Keratinocyte (primary cell): ENCODE measurements at regions not wholly inside any gene's neighbourhood (a gene's known extent, or its start where the extent isn't known, plus 50 kb on each side); places are given as distances from the start of the nearest gene placed in this dataset.

Source experiments
- DNase-seq: peaks from one replicate; pipeline ENCODE4 v3.0.0-alpha.2; 2011; ENCODE audit warnings: low read depth, missing footprints, low spot score
- FAIRE-seq: peaks from 2 replicates; lab custom pipeline; 2011; peaks lifted over from hg19 to GRCh38; lab: Jason Lieb, UNC
- H2AFZ ChIP-seq: 2 replicates; pipeline ENCODE4 v1.6.0; 2012; ENCODE audit warnings: low read length, control low read depth, inconsistent platforms; ENCODE audit not compliant: control insufficient read depth
- H3K27ac ChIP-seq: 2 replicates; pipeline ENCODE4 v1.5.1; 2011; ENCODE audit warnings: low read length; ENCODE audit not compliant: control insufficient read depth, insufficient read depth
- H3K27me3 ChIP-seq: 3 replicates; pipeline ENCODE4 v1.6.0; 2011; ENCODE audit warnings: low read length; ENCODE audit not compliant: control insufficient read depth, insufficient read depth; ENCODE audit errors: extremely low read depth
- H3K36me3 ChIP-seq, 2 experiments: 2 replicates in 1 of 2; 3 replicates in 1 of 2; pipeline ENCODE4 v1.5.1; 2011; ENCODE audit warnings: low read length in 2 of 2, mild to moderate bottlenecking in 1 of 2; ENCODE audit not compliant: control insufficient read depth in 2 of 2, insufficient read depth in 2 of 2; ENCODE audit errors: extremely low read depth in 1 of 2
- H3K4me1 ChIP-seq: 3 replicates; pipeline ENCODE4 v1.5.1; 2011; ENCODE audit warnings: low read length; ENCODE audit not compliant: control insufficient read depth, insufficient read depth; ENCODE audit errors: extremely low read depth
- H3K4me2 ChIP-seq: 3 replicates; pipeline ENCODE4 v1.6.0; 2011; ENCODE audit warnings: low read depth, low read length; ENCODE audit not compliant: control insufficient read depth, insufficient read depth; ENCODE audit errors: extremely low read depth
- H3K4me3 ChIP-seq, 3 experiments: fragments of 200-600 bp in 1 of 3; sonication (generic) in 1 of 3; 2 replicates in 2 of 3; 3 replicates in 1 of 3; pipeline ENCODE4 v1.5.1; 2011 to 2016; ENCODE audit warnings: low read length in 3 of 3, mild to moderate bottlenecking in 3 of 3, control low read depth in 2 of 3, inconsistent platforms in 1 of 3, low read depth in 1 of 3, mixed read lengths in 1 of 3, mixed run types in 1 of 3, moderate library complexity in 1 of 3; ENCODE audit not compliant: control insufficient read depth in 2 of 3, insufficient read depth in 2 of 3; ENCODE audit errors: extremely low read depth in 1 of 3
- H3K79me2 ChIP-seq: 2 replicates; pipeline ENCODE4 v1.6.0; 2012; ENCODE audit warnings: low read length; ENCODE audit not compliant: control insufficient read depth, insufficient read depth
- H3K9ac ChIP-seq: 3 replicates; pipeline ENCODE4 v1.6.0; 2011; ENCODE audit warnings: low read length; ENCODE audit not compliant: control insufficient read depth, insufficient read depth; ENCODE audit errors: extremely low read depth
- H3K9me1 ChIP-seq: 3 replicates; pipeline ENCODE4 v1.6.0; 2011; ENCODE audit warnings: low read length; ENCODE audit not compliant: control insufficient read depth, insufficient read depth; ENCODE audit errors: extremely low read depth
- H3K9me3 ChIP-seq: 2 replicates; pipeline ENCODE4 v1.5.1; 2012; ENCODE audit warnings: low read depth, low read length; ENCODE audit not compliant: control insufficient read depth
- H4K20me1 ChIP-seq: 3 replicates; pipeline ENCODE4 v1.6.0; 2011; ENCODE audit warnings: low read length; ENCODE audit not compliant: control insufficient read depth, insufficient read depth; ENCODE audit errors: extremely low read depth
- CTCF ChIP-seq, 3 experiments: IDR thresholded peaks in 1 of 3; conservative IDR thresholded peaks in 1 of 3; optimal IDR thresholded peaks in 1 of 3; 2 replicates in 2 of 3; 3 replicates in 1 of 3; pipeline versions ENCODE3 to v1.5.1; 2011; ENCODE audit warnings: low read length in 3 of 3, mild to moderate bottlenecking in 3 of 3, moderate library complexity in 2 of 3, control low read depth in 1 of 3, inconsistent platforms in 1 of 3; ENCODE audit not compliant: insufficient read depth in 2 of 3; ENCODE audit errors: extremely low read depth in 1 of 3
- EZH2 ChIP-seq: IDR thresholded peaks from one replicate; pipeline ENCODE4 v1.6.1; 2012; ENCODE audit warnings: inconsistent platforms, mild to moderate bottlenecking, low read length, moderate library complexity
- dilution Hi-C: fragments of 300-500 bp; cut with MboI; formaldehyde crosslinking; loops from one replicate; pipeline ENCODE4 v1.7.0; 2020; ENCODE audit warnings: low sequenced_read_pairs; ENCODE audit not compliant: extremely low pct_ligation_motif_present

DNA sequence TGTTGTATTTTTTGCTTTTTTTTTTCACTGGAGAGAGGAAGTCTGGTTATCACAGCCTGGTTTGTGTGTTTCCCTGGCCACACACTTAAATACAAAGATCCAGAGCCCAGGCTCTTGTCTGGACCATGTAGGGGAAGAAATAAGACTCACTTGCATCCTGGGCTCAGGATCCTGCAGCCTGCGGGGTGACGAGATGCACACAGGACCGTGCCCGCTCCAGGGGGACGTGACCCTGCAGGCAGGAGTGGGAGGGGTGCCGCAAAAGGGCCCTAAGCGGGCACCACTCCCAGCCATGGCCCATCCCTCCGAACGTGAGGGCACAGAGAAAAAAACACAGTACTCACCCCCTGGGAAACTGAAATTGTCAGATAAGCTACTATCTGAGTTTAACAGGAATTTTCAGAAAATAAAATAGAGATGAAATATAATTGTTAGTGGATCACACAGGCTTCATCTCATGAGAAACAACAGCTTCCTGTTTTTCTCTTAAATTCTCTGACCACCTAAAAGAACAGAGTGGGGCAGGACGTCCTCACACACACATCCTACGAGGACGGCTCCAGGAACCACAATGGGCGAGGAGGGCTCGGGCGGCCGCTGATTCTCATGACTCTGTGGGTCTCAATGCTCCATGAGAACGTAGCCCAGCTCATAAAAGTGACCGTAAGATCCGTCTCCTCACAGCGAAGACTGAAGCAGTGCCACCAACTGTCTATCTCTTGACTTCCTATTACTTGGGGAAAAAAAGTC, 142.6 kb upstream of the ALKAL2 start:
- H3K27me3 ChIP-seq: no peaks in the 10 kb centered on the region
- no peak for DNase-seq
- no peaks in the 10 kb centered on the region for H3K9me3 ChIP-seq
- peaks cover 3% of the 10 kb centered on the region for H3K4me1 ChIP-seq
- H3K36me3 ChIP-seq: no peaks in the 10 kb centered on the region
- no peaks in the 10 kb centered on the region for H4K20me1 ChIP-seq
- no peaks in the 10 kb centered on the region for H3K9me1 ChIP-seq
- dilution Hi-C loops: no loop called here
- H3K27ac ChIP-seq: no peak overlapping the region
- TF ChIP-seq CTCF (optimal IDR thresholded peaks at IDR 0.05 in 1 of 3, IDR thresholded peaks at IDR 0.05 in 1 of 3, conservative IDR thresholded peaks at IDR 0.05 in 1 of 3; ENCODE audit: extremely low read depth in 1 of 3, insufficient read depth in 2 of 3, low read length in 3 of 3): no peak
- no peak overlapping the region for H3K4me2 ChIP-seq
- H3K79me2 ChIP-seq: no peaks in the 10 kb centered on the region
- no peak overlapping the region for H3K4me3 ChIP-seq
- H2AFZ ChIP-seq: no peak overlapping the region
- no peak overlapping the region for H3K9ac ChIP-seq
- FAIRE-seq: no peak

- Histone ChIP-seq H2AFZ (no peak overlapping the region), H3K9me3 (no peaks in the 10 kb centered on the region), H3K4me1 (peaks cover 9% of the 10 kb centered on the region), H3K4me2 (no peak overlapping the region), H3K9ac (no peak overlapping the region), H4K20me1 (no peaks in the 10 kb centered on the region), H3K79me2 (no peaks in the 10 kb centered on the region), H3K36me3 (no peaks in the 10 kb centered on the region), H3K27ac (no peak overlapping the region), H3K4me3 (no peak overlapping the region), H3K27me3 (no peaks in the 10 kb centered on the region), H3K9me1 (no peaks in the 10 kb centered on the region)
- no peak for TF ChIP-seq CTCF (optimal IDR thresholded peaks at IDR 0.05 in 1 of 3, IDR thresholded peaks at IDR 0.05 in 1 of 3, conservative IDR thresholded peaks at IDR 0.05 in 1 of 3; ENCODE audit: extremely low read depth in 1 of 3, insufficient read depth in 2 of 3, low read length in 3 of 3)
- TF ChIP-seq EZH2: no peak
- dilution Hi-C loops: no loop called here
- FAIRE-seq: no peak
- no peak for DNase-seq
Measured at GRCh38 chr2:429575-430254, 141.8 kb upstream of the ALKAL2 start.
